DND-41 (cell line): ENCODE measurements at regions not wholly inside any gene's neighbourhood (a gene's known extent, or its start where the extent isn't known, plus 50 kb on each side); places are given as distances from the start of the nearest gene placed in this dataset.
A peak's percentile ranks its signal among the peaks of the same experiment; 100 is the strongest.

ENCODE experiments used
- ATAC-seq: fragments of 200-7000 bp; cut with Tn5 transposase; 3 replicates; pipeline ENCODE4 v1.9.1; 2021; ENCODE audit warnings: low read depth; ENCODE audit not compliant: insufficient read depth
- DNase-seq: peaks from one replicate; pipeline ENCODE4 v3.0.0-alpha.2; 2020
- H2AFZ ChIP-seq: 2 replicates; pipeline ENCODE4 v1.6.0; 2012; ENCODE audit warnings: low read depth, low read length
- H3K27ac ChIP-seq: 2 replicates; pipeline ENCODE4 v1.5.1; 2012; ENCODE audit warnings: low read length, inconsistent platforms
- H3K27me3 ChIP-seq: fragments of 200-600 bp; sonication (generic); 2 replicates; pipeline ENCODE4 v1.6.0; 2012; ENCODE audit warnings: low read length, mild to moderate bottlenecking, inconsistent platforms; ENCODE audit not compliant: insufficient read depth, poor library complexity
- H3K36me3 ChIP-seq: 2 replicates; pipeline ENCODE4 v1.5.1; 2012; ENCODE audit warnings: low read length, inconsistent platforms; ENCODE audit not compliant: insufficient read depth
- H3K4me1 ChIP-seq: 2 replicates; pipeline ENCODE4 v1.5.1; 2012; ENCODE audit warnings: mild to moderate bottlenecking, low read length; ENCODE audit not compliant: insufficient read depth
- H3K4me2 ChIP-seq: 2 replicates; pipeline ENCODE4 v1.6.0; 2012; ENCODE audit warnings: mild to moderate bottlenecking, moderate library complexity, low read length, inconsistent platforms; ENCODE audit not compliant: insufficient read depth
- H3K4me3 ChIP-seq, 2 experiments: fragments of 200-600 bp in 1 of 2; shearing (Covaris generic) in 1 of 2; 2 replicates each; pipeline ENCODE4 v1.5.1; 2012 to 2016; ENCODE audit warnings: inconsistent platforms in 2 of 2, low read length in 2 of 2, mild to moderate bottlenecking in 2 of 2, low read depth in 1 of 2, moderate library complexity in 1 of 2
- H3K79me2 ChIP-seq: 2 replicates; pipeline ENCODE4 v1.6.0; 2012; ENCODE audit warnings: low read length, inconsistent platforms; ENCODE audit not compliant: insufficient read depth
- H3K9ac ChIP-seq: 2 replicates; pipeline ENCODE4 v1.6.0; 2012; ENCODE audit warnings: low read depth, mild to moderate bottlenecking, inconsistent platforms, low read length, moderate library complexity
- H3K9me3 ChIP-seq: 2 replicates; pipeline ENCODE4 v1.5.1; 2012; ENCODE audit warnings: low read length, moderate library complexity, mild to moderate bottlenecking, inconsistent platforms; ENCODE audit not compliant: insufficient read depth, severe bottlenecking
- H4K20me1 ChIP-seq: 2 replicates; pipeline ENCODE4 v1.6.0; 2012; ENCODE audit warnings: low read length; ENCODE audit not compliant: insufficient read depth
- CTCF ChIP-seq: IDR thresholded peaks from 2 replicates; pipeline ENCODE4 v1.5.1; 2012; ENCODE audit warnings: borderline replicate concordance, low read length, moderate library complexity, mild to moderate bottlenecking; ENCODE audit not compliant: poor library complexity, severe bottlenecking; ENCODE audit errors: extremely low read depth
- EZH2 ChIP-seq: IDR thresholded peaks from 3 replicates; pipeline ENCODE4 v1.6.1; 2012; ENCODE audit warnings: borderline replicate concordance, low read depth, mild to moderate bottlenecking, moderate library complexity, low read length, inconsistent platforms; ENCODE audit not compliant: severe bottlenecking

- H4K20me1 ChIP-seq, result no peaks in the 10 kb centered on the region
- no peaks in the 10 kb centered on the region for H3K36me3 ChIP-seq
- TF ChIP-seq CTCF (no peak), EZH2 (no peak)
- no peak for ATAC-seq
- H3K4me2 ChIP-seq, result no peak overlapping the region
- H3K4me3 ChIP-seq, result no peak overlapping the region
- no peak overlapping the region for H3K9ac ChIP-seq
- no peak overlapping the region for H2AFZ ChIP-seq
- H3K4me1 ChIP-seq, result no peaks in the 10 kb centered on the region
- no peak overlapping the region for H3K27ac ChIP-seq
- H3K27me3 ChIP-seq, result no peaks in the 10 kb centered on the region
- no peaks in the 10 kb centered on the region for H3K9me3 ChIP-seq
- no peaks in the 10 kb centered on the region for H3K79me2 ChIP-seq
- DNase-seq, result no peak
These were observed 1313.9 kb upstream of the SLC39A10 start for GRCh38 chr2:194343167-194343566.

GRCh38 chr2:194332799-194333490 lies 1324.1 kb upstream of the SLC39A10 start:
- ATAC-seq, result peak; percentile 96

GRCh38 chr2:194328456-194328855 lies 1328.6 kb upstream of the SLC39A10 start:
- TF ChIP-seq EZH2, result no peak
- TF ChIP-seq CTCF, result no peak
- H2AFZ ChIP-seq, result no peak overlapping the region
- no peak overlapping the region for H3K27ac ChIP-seq
- ATAC-seq (no peak), DNase-seq (no peak)
- H3K9ac ChIP-seq, result no peak overlapping the region
- H3K4me3 ChIP-seq, result no peak overlapping the region
- no peaks in the 10 kb centered on the region for H3K27me3 ChIP-seq
- H3K4me1 ChIP-seq, result peaks cover 7% of the 10 kb centered on the region; the same call in 1 of the 2 replicates
- H3K36me3 ChIP-seq, result no peaks in the 10 kb centered on the region
- H3K79me2 ChIP-seq, result no peaks in the 10 kb centered on the region
- H3K9me3 ChIP-seq, result peaks cover 14% of the 10 kb centered on the region
- H4K20me1 ChIP-seq, result no peaks in the 10 kb centered on the region
- H3K4me2 ChIP-seq, result no peak overlapping the region

More at GRCh38 chr2:194332799-194333490, 1324.1 kb upstream of the SLC39A10 start:
- Histone ChIP-seq H3K79me2 (no peaks in the 10 kb centered on the region), H4K20me1 (no peaks in the 10 kb centered on the region), H3K27ac (no peak overlapping the region), H3K9ac (no peak overlapping the region), H3K4me2 (no peak overlapping the region), H3K9me3 (peaks cover 7% of the 10 kb centered on the region), H3K4me1 (peaks cover 7% of the 10 kb centered on the region; the same call in 1 of the 2 replicates), H3K36me3 (no peaks in the 10 kb centered on the region), H2AFZ (no peak overlapping the region; the same call in 1 of the 2 replicates), H3K4me3 (no peak overlapping the region), H3K27me3 (no peaks in the 10 kb centered on the region)
- peak; percentile 75 for DNase-seq
- TF ChIP-seq EZH2, result no peak
- no peak for TF ChIP-seq CTCF
